ENCODE measurements at regions not wholly inside any gene's neighbourhood (a gene's known extent, or its start where the extent isn't known, plus 50 kb on each side); places are given as distances from the start of the nearest gene placed in this dataset.

DNA sequence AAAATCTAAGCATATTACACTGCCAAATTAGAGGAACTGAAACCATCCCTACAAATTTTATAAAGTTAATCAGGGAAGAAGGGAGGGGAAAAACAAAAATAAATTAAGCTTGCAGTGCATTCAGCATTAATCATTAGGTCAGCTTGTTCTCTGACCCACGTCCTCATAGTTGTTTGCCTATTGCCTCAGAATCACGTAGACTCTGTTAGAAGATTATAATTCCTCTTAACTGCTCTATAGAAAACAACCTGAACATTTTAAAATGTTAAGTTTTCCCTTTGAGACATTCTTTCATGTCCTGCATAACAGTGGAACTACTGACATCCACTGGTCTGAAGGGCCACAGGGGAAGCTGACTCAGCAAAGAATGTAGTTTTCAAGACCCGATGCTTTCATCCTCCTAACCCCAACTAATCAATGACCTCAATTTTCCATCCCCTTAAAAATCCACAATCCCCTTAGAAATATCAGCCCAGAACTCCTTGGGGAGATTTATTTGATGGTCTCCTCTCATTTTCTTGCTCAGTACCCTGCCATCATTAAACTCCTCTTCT, 112.4 kb downstream of the FBXO4 start:
- DNase-seq (ENCODE audit: insufficient read length, low spot score) = no peak
- TF ChIP-seq, protein P1, sequence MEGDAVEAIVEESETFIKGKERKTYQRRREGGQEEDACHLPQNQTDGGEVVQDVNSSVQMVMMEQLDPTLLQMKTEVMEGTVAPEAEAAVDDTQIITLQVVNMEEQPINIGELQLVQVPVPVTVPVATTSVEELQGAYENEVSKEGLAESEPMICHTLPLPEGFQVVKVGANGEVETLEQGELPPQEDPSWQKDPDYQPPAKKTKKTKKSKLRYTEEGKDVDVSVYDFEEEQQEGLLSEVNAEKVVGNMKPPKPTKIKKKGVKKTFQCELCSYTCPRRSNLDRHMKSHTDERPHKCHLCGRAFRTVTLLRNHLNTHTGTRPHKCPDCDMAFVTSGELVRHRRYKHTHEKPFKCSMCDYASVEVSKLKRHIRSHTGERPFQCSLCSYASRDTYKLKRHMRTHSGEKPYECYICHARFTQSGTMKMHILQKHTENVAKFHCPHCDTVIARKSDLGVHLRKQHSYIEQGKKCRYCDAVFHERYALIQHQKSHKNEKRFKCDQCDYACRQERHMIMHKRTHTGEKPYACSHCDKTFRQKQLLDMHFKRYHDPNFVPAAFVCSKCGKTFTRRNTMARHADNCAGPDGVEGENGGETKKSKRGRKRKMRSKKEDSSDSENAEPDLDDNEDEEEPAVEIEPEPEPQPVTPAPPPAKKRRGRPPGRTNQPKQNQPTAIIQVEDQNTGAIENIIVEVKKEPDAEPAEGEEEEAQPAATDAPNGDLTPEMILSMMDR (IDR thresholded peaks at IDR 0.05; ENCODE audit: insufficient read depth, missing control alignments) = no peak
- no peak for FAIRE-seq

DNA sequence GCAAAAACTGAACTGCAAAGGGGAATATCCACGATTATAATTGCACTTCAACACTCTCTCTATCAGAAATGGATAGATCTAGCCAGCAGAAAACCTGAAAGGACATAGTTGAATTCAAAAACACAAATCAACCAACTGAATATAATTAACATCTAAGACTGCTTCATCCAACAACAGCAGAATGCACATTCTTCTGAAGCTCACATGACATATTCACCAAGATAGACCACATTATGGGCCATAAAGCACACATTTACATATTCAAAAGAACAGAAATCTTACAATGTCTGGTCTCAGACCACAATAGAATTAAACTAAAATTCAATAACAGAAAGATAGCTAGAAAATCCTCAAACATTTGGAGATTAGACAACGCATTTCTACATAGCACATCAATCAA, 118.3 kb downstream of the FBXO4 start:
- TF ChIP-seq, protein P1 (IDR thresholded peaks at IDR 0.05; ENCODE audit: insufficient read depth, missing control alignments) = no peak
- no peak for DNase-seq (ENCODE audit: insufficient read length, low spot score)
- no peak for FAIRE-seq

DNA sequence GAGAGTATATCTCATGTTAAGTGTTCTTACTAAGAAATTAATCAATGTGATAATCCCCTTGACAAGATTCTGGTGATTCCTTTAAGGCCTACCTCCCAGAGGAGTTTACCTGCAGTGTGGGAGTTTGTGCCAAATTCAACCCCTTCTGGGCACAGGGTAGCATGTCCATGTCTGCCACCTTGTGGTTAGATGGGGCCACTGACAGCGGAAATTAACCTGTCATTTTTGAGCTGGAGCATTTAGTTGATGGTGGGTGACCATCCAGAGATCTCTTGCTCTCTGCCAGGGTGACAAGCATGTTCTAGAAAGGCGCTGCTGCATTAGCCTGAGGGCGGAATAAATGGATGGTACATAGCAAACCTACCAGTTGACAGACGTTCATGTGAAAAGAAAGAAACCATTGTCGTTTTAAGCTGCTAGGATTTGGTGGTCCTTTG, 132.2 kb downstream of the FBXO4 start:
- TF ChIP-seq, protein P1 (IDR thresholded peaks at IDR 0.05; ENCODE audit: insufficient read depth, missing control alignments) = peak; percentile 84
- no peak for DNase-seq (ENCODE audit: insufficient read length, low spot score)
- no peak for FAIRE-seq

DNA sequence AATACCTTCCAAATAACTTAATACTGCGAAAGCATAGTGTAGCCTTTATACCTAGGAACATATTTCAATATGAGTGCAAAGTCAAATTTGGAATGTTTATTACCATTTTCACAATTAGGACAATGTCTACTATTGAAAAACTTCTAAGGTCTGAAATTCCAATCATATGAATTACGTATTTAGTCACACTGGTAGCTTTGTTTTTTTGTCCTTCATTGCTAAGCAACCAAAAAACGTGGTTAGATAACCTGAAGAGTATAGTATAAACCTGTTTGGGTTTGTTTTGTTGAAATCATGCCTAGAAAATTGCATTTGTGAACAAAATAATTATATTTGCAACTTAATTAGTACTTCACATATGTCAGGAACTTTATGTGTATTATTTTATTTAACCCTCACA, 134.2 kb downstream of the FBXO4 start:
- TF ChIP-seq, protein P1 (IDR thresholded peaks at IDR 0.05; ENCODE audit: insufficient read depth, missing control alignments) = no peak
- DNase-seq (ENCODE audit: insufficient read length, low spot score) (no peak), FAIRE-seq (no peak)

DNA sequence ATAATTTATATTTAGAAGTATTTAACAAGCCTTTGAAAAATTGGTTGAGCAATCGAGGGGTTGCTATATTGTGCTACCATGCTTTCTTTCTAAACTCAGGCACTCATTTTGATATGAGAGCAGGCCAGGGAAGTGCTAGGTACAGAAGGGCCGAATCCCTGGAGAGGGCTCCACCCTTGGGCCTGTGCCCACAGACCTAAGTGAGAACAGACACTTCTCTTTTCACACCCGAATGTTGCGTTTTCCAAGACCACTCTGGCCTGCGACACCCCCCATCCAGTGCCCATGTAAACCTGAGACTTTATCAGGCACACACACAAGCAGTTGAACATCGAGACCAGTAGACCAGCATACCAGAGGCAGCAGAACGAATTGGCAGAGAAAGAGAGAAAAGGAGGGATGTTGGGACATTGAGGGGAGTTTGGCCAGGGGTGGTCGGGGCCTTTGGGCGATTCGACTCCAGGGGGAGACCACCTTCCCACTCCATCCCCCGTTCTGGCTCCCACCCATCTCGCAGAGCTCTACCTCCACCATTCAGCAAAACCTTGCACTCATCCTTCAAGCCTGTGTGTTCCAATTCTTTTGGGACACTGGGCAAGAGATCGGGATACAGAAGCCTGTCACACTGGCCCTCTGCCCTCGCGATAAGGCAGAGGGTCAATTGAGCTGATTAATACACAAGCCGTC, 134.8 kb downstream of the FBXO4 start:
- FAIRE-seq = no peak
- DNase-seq (ENCODE audit: insufficient read length, low spot score) = no peak
- TF ChIP-seq, protein P1 (IDR thresholded peaks at IDR 0.05; ENCODE audit: insufficient read depth, missing control alignments) = no peak

DNA sequence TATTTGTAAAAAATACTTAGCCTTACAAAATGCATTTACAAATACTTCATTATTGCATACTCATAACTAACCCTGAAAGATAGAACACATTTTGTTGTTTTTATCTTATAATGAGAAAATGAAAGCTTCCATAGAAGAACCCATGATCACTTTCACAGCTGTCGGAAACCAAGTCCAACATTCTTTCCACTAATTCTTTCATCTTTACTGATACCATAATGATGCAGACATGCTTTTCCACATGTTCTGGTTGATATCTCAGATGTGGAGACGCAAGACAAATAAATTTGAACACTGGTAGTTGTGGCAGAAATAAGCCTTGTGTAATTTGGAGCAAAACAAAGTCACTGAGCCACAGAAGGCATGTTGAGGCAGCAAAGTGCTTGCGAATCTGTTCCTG, 136.0 kb downstream of the FBXO4 start:
- TF ChIP-seq, protein P1 (IDR thresholded peaks at IDR 0.05; ENCODE audit: insufficient read depth, missing control alignments) = no peak
- FAIRE-seq = no peak
- no peak for DNase-seq (ENCODE audit: insufficient read length, low spot score)

DNA sequence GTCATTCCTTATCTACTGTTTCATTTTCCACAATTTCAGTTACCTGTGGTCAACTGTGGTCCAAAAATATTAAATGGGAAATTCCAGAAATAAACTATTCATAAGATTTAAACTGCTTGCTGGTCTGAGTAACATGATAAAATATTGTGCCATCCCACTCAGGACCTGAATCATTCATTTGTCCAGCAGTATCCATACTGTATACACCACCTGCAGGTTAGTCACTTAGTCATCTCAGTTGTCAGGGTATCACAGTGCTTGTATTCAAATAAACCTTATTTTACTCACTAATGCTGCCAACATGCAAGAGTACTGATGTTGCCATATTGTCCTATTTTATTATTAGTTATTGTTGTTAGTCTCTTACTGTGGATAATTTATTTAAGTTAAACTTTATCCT, 139.7 kb downstream of the FBXO4 start:
- no peak for FAIRE-seq
- DNase-seq (ENCODE audit: insufficient read length, low spot score) = no peak
- TF ChIP-seq, protein P1 (IDR thresholded peaks at IDR 0.05; ENCODE audit: insufficient read depth, missing control alignments) = no peak
